Cardiac muscle cell (in vitro differentiated cells and primary cell): ENCODE measurements at regions not wholly inside any gene's neighbourhood (a gene's known extent, or its start where the extent isn't known, plus 50 kb on each side); places are given as distances from the start of the nearest gene placed in this dataset.

Experiments used
- DNase-seq, 2 donors: peaks; one replicate each; pipeline versions ENCODE4 v3.0.0 to v3.0.0-alpha.2; 2010 to 2017; ENCODE audit warnings: low read depth in 1 of 2, low spot score in 1 of 2
- H3K27ac ChIP-seq: fragments of 200-600 bp; sonication (generic); 2 replicates; pipeline ENCODE4 v1.5.1; 2016
- H3K27me3 ChIP-seq: fragments of 200-600 bp; sonication (generic); 2 replicates; pipeline ENCODE4 v1.6.0; 2016; ENCODE audit warnings: control low read depth
- H3K36me3 ChIP-seq: fragments of 200-600 bp; sonication (generic); 2 replicates; pipeline ENCODE4 v1.5.1; 2016; ENCODE audit warnings: control low read depth
- H3K4me1 ChIP-seq: fragments of 200-600 bp; sonication (generic); 2 replicates; pipeline ENCODE4 v1.8.1; 2017; ENCODE audit warnings: low read depth, mild to moderate bottlenecking, mixed run types
- H3K4me3 ChIP-seq: fragments of 200-600 bp; sonication (generic); 2 replicates; pipeline ENCODE4 v1.5.1; 2016; ENCODE audit warnings: mild to moderate bottlenecking
- H3K9me3 ChIP-seq: fragments of 200-600 bp; sonication (generic); 2 replicates; pipeline ENCODE4 v1.5.1; 2017; ENCODE audit warnings: low read depth, mild to moderate bottlenecking, control low read depth
- TF ChIP-seq, protein P1 (sequence below): IDR thresholded peaks from 2 replicates; pipeline ENCODE4 v1.5.1; 2012; ENCODE audit warnings: low read depth, mild to moderate bottlenecking, low read length

DNA sequence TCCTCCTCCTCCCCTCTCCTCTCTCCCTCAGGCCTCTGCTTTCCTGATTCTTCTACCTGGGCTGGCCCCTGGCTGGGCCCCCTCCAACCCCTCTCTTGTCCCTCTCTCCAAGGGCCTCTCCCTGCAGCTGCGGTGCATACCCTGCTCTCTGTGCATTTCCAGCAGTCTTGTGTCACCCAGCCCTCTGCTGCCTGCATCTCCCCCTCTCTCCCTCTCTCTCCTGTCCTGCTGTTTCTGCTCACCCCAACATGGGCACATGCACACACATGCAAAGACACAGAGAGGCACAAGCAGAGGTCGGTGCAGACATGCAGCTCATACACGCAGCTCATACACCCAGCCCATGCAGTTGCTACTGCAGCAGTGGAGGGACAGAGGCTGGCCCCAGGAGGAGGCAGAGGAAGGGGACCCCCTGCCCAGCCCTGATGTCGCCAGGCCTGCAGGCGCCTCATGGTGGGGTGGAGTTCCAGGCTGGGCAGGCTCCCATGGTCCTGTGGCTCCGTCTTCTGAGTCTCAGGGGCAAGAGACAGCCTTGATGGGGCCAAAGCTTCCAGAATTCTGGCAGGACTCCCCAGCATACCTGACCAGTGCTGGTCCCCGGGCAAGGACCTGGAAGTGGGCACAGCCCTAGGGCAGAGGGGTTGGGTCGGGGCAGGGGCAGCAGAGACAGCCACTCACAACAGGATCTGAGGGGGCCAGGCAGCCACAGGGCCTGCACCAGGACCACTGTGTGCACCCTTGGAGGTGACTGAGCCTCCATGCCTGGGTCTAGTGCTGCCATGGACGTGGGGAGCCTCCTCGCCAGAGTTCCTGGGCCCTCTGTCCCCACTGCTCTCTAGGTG is 216.9 kb downstream of the C9orf50 start:
- H3K4me1 ChIP-seq: peaks cover 38% of the 10 kb centered on the region
- no peak overlapping the region for H3K4me3 ChIP-seq
- no peak overlapping the region for H3K27ac ChIP-seq
- TF ChIP-seq, protein P1, sequence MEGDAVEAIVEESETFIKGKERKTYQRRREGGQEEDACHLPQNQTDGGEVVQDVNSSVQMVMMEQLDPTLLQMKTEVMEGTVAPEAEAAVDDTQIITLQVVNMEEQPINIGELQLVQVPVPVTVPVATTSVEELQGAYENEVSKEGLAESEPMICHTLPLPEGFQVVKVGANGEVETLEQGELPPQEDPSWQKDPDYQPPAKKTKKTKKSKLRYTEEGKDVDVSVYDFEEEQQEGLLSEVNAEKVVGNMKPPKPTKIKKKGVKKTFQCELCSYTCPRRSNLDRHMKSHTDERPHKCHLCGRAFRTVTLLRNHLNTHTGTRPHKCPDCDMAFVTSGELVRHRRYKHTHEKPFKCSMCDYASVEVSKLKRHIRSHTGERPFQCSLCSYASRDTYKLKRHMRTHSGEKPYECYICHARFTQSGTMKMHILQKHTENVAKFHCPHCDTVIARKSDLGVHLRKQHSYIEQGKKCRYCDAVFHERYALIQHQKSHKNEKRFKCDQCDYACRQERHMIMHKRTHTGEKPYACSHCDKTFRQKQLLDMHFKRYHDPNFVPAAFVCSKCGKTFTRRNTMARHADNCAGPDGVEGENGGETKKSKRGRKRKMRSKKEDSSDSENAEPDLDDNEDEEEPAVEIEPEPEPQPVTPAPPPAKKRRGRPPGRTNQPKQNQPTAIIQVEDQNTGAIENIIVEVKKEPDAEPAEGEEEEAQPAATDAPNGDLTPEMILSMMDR: no peak
- no peaks in the 10 kb centered on the region for H3K27me3 ChIP-seq
- no peak for DNase-seq
- H3K36me3 ChIP-seq: no peaks in the 10 kb centered on the region
- H3K9me3 ChIP-seq: no peaks in the 10 kb centered on the region

DNA sequence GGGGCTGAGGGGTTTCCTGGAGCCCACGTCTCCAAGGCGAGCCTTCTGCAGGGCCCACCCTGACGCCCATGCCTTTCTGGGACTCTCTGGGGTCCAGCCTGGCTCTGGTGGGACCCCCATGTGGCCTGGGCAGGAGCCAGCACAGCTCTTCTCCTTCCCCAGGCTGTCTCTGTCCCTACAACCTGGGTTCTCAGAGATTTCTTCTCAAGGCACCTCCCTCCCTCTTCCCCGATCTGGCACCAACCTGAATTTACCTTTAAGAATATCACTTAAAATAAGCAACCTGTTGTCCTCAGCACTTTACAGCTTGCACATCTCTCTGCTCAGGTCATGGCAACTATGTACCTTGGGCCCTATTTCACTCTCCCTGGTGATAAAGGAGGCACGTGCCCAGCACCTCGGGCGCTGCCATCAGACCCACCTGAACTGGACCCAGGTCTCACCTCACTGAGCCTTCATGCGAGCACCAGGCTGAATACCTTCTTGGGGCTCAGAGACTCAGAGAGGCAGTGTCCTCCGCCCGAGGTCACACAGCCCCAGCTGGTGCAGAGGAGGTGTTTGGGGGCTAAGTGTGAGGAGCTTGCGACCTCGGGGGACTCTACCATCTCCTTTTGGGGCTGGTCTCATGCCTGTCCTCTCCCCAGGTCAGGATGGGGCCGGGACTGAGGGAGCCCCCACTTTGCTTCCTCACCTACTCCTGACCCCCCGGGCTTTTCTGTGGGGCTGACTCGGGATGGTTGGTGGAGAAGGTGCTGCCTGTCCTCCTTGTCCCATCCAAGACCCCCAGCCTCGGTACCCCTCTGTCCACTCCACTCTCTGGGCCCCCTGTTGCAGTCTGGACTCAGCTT is 217.7 kb downstream of the C9orf50 start:
- Histone ChIP-seq H3K36me3 (no peaks in the 10 kb centered on the region), H3K27me3 (no peaks in the 10 kb centered on the region), H3K4me1 (peaks cover 29% of the 10 kb centered on the region), H3K4me3 (no peak overlapping the region), H3K27ac (no peak overlapping the region), H3K9me3 (no peaks in the 10 kb centered on the region)
- no peak for DNase-seq
- TF ChIP-seq, protein P1: no peak

DNA sequence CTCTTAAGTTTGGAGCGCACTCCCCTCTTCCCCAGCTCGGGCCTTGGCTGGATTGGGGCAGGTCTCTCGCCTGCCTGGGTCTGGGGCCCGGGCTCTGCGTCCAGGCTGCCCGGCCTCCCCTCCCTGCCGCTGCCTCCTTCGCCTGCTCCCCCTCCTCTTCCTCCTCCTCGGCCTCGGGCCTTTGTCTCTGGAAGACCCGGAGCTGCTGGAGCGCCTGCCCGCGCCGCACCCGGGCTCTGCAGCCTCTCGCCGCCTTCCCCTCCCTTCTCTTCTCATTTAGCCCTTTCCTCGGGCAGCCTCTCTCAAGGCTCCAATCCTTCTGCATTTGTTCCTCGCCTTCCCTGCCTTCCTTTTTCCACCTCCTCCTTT is 218.5 kb downstream of the C9orf50 start:
- DNase-seq: peak in 1 of 2 donors; percentile 33
- H3K36me3 ChIP-seq: no peaks in the 10 kb centered on the region
- H3K9me3 ChIP-seq: no peaks in the 10 kb centered on the region
- peaks cover 27% of the 10 kb centered on the region for H3K4me1 ChIP-seq
- H3K4me3 ChIP-seq: no peak overlapping the region
- TF ChIP-seq, protein P1: no peak
- H3K27ac ChIP-seq: no peak overlapping the region
- H3K27me3 ChIP-seq: no peaks in the 10 kb centered on the region

DNA sequence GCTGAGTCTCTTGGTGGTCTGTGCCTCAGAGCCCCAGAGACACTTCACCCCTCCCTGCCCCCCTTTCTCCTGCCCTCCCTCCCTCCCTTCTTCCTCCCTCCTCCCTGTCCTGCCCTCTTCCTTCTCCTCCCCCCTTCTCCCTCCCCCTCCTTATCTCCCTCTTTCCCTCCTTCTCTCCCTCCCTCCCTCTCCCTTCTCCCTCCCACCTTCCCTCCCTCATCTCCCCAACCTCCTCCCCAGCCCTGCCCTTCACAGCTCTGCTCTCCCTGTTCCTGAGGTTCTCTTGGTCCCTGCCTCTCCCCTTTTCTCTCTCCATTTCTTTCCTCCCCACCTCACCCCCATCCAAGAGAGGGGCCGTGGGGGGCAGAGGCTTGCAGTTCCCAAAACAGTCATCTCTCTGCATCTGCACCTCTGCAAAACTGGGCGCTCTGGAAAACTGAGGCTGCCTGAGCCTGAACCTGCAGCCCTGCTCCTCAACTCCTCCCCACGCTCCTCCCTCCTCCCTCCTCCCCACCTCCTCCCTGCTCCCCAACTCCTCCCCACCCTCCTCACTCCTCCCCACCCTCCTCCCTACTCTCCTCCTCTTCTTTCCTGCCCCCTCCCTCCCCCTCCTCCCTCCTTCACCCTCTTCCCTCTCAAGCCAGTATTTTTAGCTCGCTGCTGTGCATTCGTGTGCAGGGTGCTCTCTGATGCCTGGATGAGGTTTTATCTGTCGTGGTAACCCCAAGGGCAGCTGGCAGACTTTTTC is 219.1 kb downstream of the C9orf50 start:
- H3K4me1 ChIP-seq: peaks cover 27% of the 10 kb centered on the region
- no peaks in the 10 kb centered on the region for H3K36me3 ChIP-seq
- H3K27ac ChIP-seq: no peak overlapping the region
- TF ChIP-seq, protein P1: no peak
- no peaks in the 10 kb centered on the region for H3K27me3 ChIP-seq
- no peak overlapping the region for H3K4me3 ChIP-seq
- peak in 1 of 2 donors; percentile 64 for DNase-seq
- no peaks in the 10 kb centered on the region for H3K9me3 ChIP-seq

DNA sequence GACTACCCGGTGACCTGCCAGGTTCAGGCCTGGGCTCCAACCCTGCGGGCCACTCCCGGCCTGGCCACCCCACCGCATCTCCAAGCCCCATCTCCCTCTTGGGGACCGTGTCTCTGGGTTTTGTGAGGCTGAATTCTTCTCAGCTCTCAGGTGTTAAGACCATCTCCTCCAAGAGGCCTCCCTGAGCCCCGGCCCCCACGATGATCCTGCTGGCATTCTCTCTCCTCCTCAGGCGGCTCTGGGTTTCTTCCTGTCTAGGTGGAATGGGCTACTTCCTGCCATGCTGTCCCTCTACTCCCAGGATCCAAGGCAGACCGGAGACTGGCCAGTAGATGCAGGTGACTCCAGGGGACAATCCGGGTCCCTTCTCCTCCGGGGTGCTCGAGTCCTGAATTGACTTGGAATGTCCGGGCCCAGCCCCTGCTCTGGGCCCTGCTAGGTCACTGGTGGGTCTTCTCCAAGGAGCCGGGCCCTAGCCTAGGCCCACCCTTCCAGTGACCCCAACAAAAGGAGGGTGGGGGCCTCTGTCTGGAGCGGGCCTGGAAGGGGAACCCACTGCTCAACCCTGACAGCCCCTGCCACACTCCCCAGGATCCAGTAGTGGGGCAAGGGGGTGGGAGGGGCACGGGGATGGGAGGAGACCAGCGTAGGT is 219.8 kb downstream of the C9orf50 start:
- H3K27me3 ChIP-seq: peaks cover 2% of the 10 kb centered on the region
- H3K4me1 ChIP-seq: peaks cover 27% of the 10 kb centered on the region
- H3K4me3 ChIP-seq: no peak overlapping the region
- peak overlapping the region; percentile 13 for H3K27ac ChIP-seq
- no peak for DNase-seq
- H3K9me3 ChIP-seq: no peaks in the 10 kb centered on the region
- H3K36me3 ChIP-seq: no peaks in the 10 kb centered on the region
- TF ChIP-seq, protein P1: no peak
